ENCODE measurements at regions not wholly inside any gene's neighbourhood (a gene's known extent, or its start where the extent isn't known, plus 50 kb on each side); places are given as distances from the start of the nearest gene placed in this dataset.

DNA sequence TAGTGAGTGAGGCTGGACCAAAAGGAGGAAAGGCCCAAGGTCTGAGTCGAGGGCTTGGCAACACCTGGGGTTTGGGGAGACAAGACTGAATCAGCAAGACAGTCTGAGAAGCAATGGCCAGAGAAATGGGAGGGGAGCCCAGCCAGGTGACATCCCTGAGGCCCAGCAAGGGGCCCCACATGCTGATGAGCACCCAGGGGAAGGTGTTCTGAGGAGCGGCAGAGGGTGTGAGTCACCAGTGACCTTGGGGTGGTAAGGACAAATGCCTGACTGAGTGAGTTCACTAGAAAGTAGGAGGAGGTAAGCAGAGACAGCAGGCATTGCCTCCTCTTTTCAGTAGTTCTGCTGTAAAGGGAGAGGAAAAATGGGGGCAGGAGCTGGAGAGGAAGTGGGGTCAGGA lies 192.4 kb upstream of the GALNT2 start:
- TF ChIP-seq CTCF (IDR thresholded peaks at IDR 0.05) (no peak), POLR2A (IDR thresholded peaks at IDR 0.05) (no peak), POLR2AphosphoS5 (IDR thresholded peaks at IDR 0.05) (no peak)
